ENCODE measurements at regions not wholly inside any gene's neighbourhood (a gene's known extent, or its start where the extent isn't known, plus 50 kb on each side); places are given as distances from the start of the nearest gene placed in this dataset.
A peak's percentile ranks its signal among the peaks of the same experiment; 100 is the strongest.
"Not testable (repeated sequence)": the region's sequence is repeated elsewhere in the genome, so short reads cannot be mapped to it uniquely, and the experiment has no call there.

GRCh38 chr4:3365871-3366842 lies 73.3 kb downstream of the RGS12 start:
- DNase-seq = no peak

GRCh38 chr4:3366893-3367775 lies 74.3 kb downstream of the RGS12 start:
- DNase-seq = no peak

- no peak for DNase-seq
These were observed 73.9 kb upstream of the HGFAC start for GRCh38 chr4:3367866-3368265.

- no peak for DNase-seq
These were observed 73.4 kb upstream of the HGFAC start for GRCh38 chr4:3368334-3368733.

- DNase-seq = no peak
These were observed 72.7 kb upstream of the HGFAC start for GRCh38 chr4:3368841-3369760.

- DNase-seq = peak; percentile 31
These were observed 71.7 kb upstream of the HGFAC start for GRCh38 chr4:3369781-3370674.

GRCh38 chr4:3371033-3372001 lies 70.5 kb upstream of the HGFAC start:
- DNase-seq = no peak

GRCh38 chr4:3372264-3372932 lies 69.4 kb upstream of the HGFAC start:
- no peak for DNase-seq

GRCh38 chr4:3372933-3373465 lies 68.8 kb upstream of the HGFAC start:
- DNase-seq = no peak

- DNase-seq = no peak
These were observed 68.3 kb upstream of the HGFAC start for GRCh38 chr4:3373468-3373867.

GRCh38 chr4:3374011-3374645 lies 67.6 kb upstream of the HGFAC start:
- DNase-seq = no peak

GRCh38 chr4:3374667-3375066 lies 67.1 kb upstream of the HGFAC start:
- DNase-seq = no peak

- DNase-seq = peak; percentile 43
These were observed 66.1 kb upstream of the HGFAC start for GRCh38 chr4:3375688-3376087.

- no peak for DNase-seq
These were observed 65.5 kb upstream of the HGFAC start for GRCh38 chr4:3376266-3376665.

- no peak for DNase-seq
These were observed 64.2 kb upstream of the HGFAC start for GRCh38 chr4:3377557-3377956.

GRCh38 chr4:3380336-3380735 lies 61.4 kb upstream of the HGFAC start:
- not testable (repeated sequence) for DNase-seq

GRCh38 chr4:3381208-3381607 lies 60.6 kb upstream of the HGFAC start:
- DNase-seq = not testable (repeated sequence)

- no peak for DNase-seq
These were observed 59.5 kb upstream of the HGFAC start for GRCh38 chr4:3382251-3382650.

- no peak for DNase-seq
These were observed 57.4 kb upstream of the HGFAC start for GRCh38 chr4:3384391-3384770.
